AG10803 (cell line): ENCODE measurements at regions not wholly inside any gene's neighbourhood (a gene's known extent, or its start where the extent isn't known, plus 50 kb on each side); places are given as distances from the start of the nearest gene placed in this dataset.
"Not testable (repeated sequence)": the region's sequence is repeated elsewhere in the genome, so short reads cannot be mapped to it uniquely, and the experiment has no call there.

Source experiments
- DNase-seq: peaks from one replicate; pipeline ENCODE4 v3.0.0; 2010; ENCODE audit warnings: low read depth
- H3K4me3 ChIP-seq: 2 replicates; pipeline ENCODE4 v1.5.1; 2011; ENCODE audit warnings: mild to moderate bottlenecking, low read length, control low read depth
- TF ChIP-seq, protein P1 (sequence below): conservative IDR thresholded peaks from 2 replicates; pipeline ENCODE4 v1.5.1; 2011; ENCODE audit warnings: mild to moderate bottlenecking, low read length, control low read depth, inconsistent platforms

DNA sequence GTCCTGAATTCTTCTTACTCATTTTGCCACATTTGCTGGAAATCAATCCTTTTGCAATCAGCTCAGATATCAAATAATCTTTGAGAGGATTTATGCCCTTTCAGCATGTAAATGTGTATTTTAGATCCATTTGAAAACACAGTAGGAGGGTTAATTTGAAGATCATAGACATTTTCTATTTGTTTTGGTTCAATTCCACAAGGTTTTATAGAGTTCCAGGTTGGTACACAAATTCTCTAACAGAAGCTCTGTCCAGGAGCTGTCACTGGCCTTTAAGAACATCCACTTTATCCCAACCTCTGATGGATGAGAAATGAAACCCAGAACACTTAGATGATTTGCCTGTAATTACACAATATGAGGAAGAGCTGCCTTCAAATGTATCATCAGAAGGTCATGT lies 157.3 kb upstream of the CHAC2 start:
- TF ChIP-seq, protein P1, sequence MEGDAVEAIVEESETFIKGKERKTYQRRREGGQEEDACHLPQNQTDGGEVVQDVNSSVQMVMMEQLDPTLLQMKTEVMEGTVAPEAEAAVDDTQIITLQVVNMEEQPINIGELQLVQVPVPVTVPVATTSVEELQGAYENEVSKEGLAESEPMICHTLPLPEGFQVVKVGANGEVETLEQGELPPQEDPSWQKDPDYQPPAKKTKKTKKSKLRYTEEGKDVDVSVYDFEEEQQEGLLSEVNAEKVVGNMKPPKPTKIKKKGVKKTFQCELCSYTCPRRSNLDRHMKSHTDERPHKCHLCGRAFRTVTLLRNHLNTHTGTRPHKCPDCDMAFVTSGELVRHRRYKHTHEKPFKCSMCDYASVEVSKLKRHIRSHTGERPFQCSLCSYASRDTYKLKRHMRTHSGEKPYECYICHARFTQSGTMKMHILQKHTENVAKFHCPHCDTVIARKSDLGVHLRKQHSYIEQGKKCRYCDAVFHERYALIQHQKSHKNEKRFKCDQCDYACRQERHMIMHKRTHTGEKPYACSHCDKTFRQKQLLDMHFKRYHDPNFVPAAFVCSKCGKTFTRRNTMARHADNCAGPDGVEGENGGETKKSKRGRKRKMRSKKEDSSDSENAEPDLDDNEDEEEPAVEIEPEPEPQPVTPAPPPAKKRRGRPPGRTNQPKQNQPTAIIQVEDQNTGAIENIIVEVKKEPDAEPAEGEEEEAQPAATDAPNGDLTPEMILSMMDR = no peak
- DNase-seq = no peak
- H3K4me3 ChIP-seq = no peak overlapping the region

DNA sequence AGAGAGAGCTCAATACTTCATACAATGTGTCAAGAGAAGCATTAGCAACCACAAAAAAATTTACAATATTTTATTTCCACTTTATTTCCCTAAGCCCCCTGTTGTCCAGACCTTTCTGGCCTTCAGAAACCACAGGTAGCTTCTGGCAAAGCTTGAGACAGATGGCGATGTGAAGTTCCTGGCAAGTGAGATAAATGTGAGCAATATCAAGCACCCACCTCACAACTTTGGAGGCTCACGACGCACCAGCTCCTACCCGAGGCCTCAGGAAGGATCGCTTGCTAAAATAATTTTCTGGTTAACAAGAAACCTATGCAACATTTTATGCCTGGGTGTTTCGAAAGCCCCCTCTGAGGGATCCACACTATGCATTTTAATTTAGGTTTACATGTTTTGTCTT lies 158.1 kb upstream of the CHAC2 start:
- H3K4me3 ChIP-seq = no peak overlapping the region
- TF ChIP-seq, protein P1 = no peak
- no peak for DNase-seq

DNA sequence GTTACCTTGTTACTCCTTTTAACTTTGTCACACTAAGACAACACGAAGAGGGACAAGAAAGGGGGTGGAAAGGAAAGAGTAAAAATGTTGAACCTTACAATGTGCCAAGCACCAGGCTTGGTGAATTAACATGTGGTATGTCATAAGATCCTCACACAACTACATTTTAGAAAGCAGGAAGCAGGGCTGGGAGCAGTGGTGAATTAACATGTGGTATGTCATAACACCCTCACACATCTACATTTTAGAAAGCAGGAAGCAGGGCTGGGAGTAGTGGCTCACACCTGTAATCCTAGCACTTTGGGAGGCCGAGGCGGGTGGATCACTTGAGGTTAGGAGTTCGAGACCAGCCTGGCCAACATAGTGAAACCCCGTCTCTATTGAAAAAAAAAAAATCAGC lies 159.3 kb upstream of the CHAC2 start:
- TF ChIP-seq, protein P1 = no peak
- H3K4me3 ChIP-seq = no peak overlapping the region
- DNase-seq = no peak

DNA sequence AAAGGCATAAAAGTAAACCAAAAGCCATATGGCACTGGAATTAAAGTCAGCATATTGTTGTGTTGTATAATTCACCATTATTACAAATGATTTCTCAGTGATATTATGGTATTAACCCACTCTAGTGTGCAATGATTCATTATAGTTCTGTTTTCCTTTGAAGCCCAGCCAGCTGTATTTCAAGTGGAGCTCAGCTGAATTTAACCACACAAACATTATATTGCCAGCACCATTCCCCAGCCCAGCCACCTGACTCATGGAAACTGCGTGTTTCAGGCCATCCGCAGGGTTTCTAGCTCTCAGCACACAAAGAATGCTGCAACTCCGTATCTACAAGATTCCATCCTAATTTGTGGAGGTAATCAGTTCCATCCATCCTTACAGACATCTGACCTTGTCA lies 166.8 kb upstream of the CHAC2 start:
- peak; percentile 2 for DNase-seq
- TF ChIP-seq, protein P1 = no peak
- H3K4me3 ChIP-seq = no peak overlapping the region

DNA sequence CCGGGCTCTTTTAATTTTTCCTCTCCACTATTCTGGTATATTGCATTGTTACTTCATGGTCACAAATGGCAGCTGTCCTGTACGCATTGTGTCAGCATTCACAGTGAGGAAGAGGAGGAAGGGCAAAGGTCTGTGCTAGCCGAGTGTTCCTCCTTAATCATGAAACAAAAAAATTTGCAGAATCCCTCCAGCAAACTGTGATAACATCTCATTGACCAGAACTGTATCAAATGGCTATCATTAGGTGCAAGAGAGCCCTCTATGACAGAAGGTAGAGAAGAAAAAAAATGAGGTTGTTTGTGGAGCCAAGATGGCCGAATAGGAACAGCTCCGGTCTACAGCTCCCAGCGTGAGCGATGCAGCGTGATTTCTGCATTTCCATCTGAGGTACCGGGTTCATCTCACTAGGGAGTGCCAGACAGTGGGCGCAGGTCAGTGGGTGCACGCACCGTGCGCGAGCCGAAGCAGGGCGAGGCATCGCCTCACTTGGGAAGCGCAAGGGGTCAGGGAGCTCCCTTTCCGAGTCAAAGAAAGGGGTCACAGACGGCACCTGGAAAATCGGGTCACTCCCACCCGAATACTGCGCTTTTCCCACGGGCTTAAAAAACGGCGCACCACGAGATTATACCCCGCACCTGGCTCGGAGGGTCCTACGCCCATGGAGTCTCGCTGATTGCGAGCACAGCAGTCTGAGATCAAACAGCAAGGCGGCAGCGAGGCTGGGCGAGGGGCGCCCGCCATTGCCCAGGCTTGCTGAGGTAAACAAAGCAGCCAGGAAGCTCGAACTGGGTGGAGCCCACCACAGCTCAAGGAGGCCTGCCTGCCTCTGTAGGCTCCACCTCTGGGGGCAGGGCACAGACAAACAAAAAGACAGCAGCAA lies 180.6 kb upstream of the CHAC2 start:
- H3K4me3 ChIP-seq, DNase-seq: not testable (repeated sequence)

DNA sequence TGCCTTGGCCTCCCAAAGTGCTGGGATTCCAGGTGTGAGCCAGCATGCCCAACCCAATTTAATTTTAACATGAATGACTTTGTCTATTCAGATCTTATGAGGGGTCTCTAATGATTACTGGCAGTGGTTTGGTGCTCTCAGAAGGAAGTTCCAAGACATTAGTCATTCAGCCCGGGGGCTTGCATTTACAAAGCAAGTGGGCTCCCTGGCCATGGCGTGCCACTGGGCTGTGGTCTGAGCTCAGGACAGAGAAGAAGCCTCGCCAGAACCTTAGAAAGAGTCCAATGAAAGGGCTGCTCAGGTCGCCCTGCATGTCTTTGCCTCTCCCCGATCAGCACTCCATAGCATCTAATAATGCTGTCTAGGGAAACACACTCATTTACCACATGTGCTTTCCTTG lies 182.6 kb upstream of the CHAC2 start:
- H3K4me3 ChIP-seq = no peak overlapping the region
- DNase-seq = no peak

DNA sequence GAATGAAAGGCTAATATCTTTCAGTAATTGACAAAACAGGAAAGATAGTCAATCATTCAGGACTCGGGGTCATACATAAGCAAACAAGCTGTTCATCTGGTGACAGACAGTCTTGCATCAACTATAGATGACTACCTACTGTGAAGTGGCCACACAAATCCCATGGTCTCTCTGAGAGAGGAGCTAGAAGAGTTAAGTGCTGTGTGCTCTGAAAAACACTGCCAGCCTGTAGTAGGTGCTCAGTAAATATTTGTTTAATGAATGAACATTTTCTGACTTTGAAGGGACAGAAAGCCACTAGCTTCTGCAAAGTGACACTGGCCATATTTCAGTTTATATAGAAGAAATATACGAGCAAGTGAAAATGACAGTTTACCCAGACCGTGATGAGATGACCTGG lies 184.0 kb upstream of the CHAC2 start:
- no peak overlapping the region for H3K4me3 ChIP-seq
- TF ChIP-seq, protein P1 = no peak
- no peak for DNase-seq

More for the DNA sequence above, 182.6 kb upstream of the CHAC2 start:
- TF ChIP-seq, protein P1 = no peak
